SK-N-SH (cell line): ENCODE measurements at regions not wholly inside any gene's neighbourhood (a gene's known extent, or its start where the extent isn't known, plus 50 kb on each side); places are given as distances from the start of the nearest gene placed in this dataset.

Source experiments
- CTCF ChIA-PET: fragments of 300-600, 350-600 bp; formaldehyde crosslinking; extraction: SDS; loops from one replicate; lab custom pipeline; 2021; lab: Yijun Ruan, JAX
- POLR2A ChIA-PET: fragments of 350-600 bp; sonication (Branson Sonifier 250); formaldehyde crosslinking; extraction: SDS; loops from one replicate; lab custom pipeline; 2020; ENCODE audit warnings: antibody characterized with exemption, inconsistent platforms; lab: Yijun Ruan, JAX
- DNase-seq: peaks from one replicate; pipeline ENCODE4 v3.0.0; 2012
- H2AFZ ChIP-seq: fragments of 200-600 bp; sonication (generic); 2 replicates; pipeline ENCODE4 v1.8.1; 2016; ENCODE audit warnings: antibody characterized with exemption, mild to moderate bottlenecking, low read depth
- H3F3A ChIP-seq: fragments of 200-600 bp; sonication (generic); replicated peaks from 2 replicates; pipeline ENCODE3; 2016; ENCODE audit warnings: antibody characterized with exemption, mild to moderate bottlenecking; ENCODE audit not compliant: insufficient read depth
- H3K27ac ChIP-seq, 2 experiments: fragments of 200-500 bp in 1 of 2; fragments of 200-600 bp in 1 of 2; sonication (Bioruptor generic) in 1 of 2; sonication (generic), shearing (Covaris generic) in 1 of 2; 2 replicates each; pipeline versions ENCODE4 v1.5.1 to v1.6.1; 2014 to 2016; ENCODE audit warnings: low read depth in 2 of 2, inconsistent platforms in 1 of 2, low read length in 1 of 2, mild to moderate bottlenecking in 1 of 2, mixed read lengths in 1 of 2
- H3K27me3 ChIP-seq: fragments of 200-600 bp; sonication (generic), shearing (Covaris generic); 2 replicates; pipeline ENCODE4 v1.6.1; 2016; ENCODE audit warnings: mixed run types; ENCODE audit not compliant: insufficient read depth
- H3K36me3 ChIP-seq, 2 experiments: fragments of 200-500 bp in 1 of 2; fragments of 200-600 bp in 1 of 2; sonication (Bioruptor generic) in 1 of 2; sonication (generic) in 1 of 2; replicated peaks in 1 of 2; 2 replicates each; pipeline versions ENCODE3 to v1.5.1; 2014 to 2016; ENCODE audit warnings: low read length in 1 of 2, mild to moderate bottlenecking in 1 of 2; ENCODE audit not compliant: insufficient read depth in 2 of 2, control insufficient read depth in 1 of 2
- H3K4me1 ChIP-seq, 2 experiments: fragments of 200-500 bp in 1 of 2; fragments of 200-600 bp in 1 of 2; sonication (Bioruptor generic) in 1 of 2; sonication (generic), shearing (Covaris generic) in 1 of 2; 2 replicates each; pipeline versions ENCODE4 v1.5.1 to v1.6.1; 2014 to 2016; ENCODE audit warnings: low read depth in 1 of 2, low read length in 1 of 2, mixed run types in 1 of 2; ENCODE audit not compliant: insufficient read depth in 2 of 2, control insufficient read depth in 1 of 2
- H3K4me2 ChIP-seq: fragments of 200-600 bp; sonication (generic), shearing (Covaris generic); 2 replicates; pipeline ENCODE4 v1.6.1; 2017; ENCODE audit warnings: mixed run types
- H3K4me3 ChIP-seq, 2 experiments: fragments of 200-500 bp in 1 of 2; fragments of 200-600 bp in 1 of 2; sonication (Bioruptor generic) in 1 of 2; sonication (generic), shearing (Covaris generic) in 1 of 2; 2 replicates each; pipeline versions ENCODE4 v1.5.1 to v1.8.1; 2014 to 2016; ENCODE audit warnings: low read depth in 2 of 2, inconsistent platforms in 1 of 2, low read length in 1 of 2, mild to moderate bottlenecking in 1 of 2, mixed read lengths in 1 of 2, moderate library complexity in 1 of 2
- H3K79me2 ChIP-seq: fragments of 200-600 bp; sonication (generic); 2 replicates; pipeline ENCODE4 v1.8.1; 2017; ENCODE audit warnings: mild to moderate bottlenecking; ENCODE audit not compliant: insufficient read depth
- H3K9ac ChIP-seq: fragments of 200-600 bp; sonication (generic); 2 replicates; pipeline ENCODE4 v1.6.1; 2017; ENCODE audit warnings: mixed run types
- H3K9me2 ChIP-seq: fragments of 200-600 bp; sonication (generic); 2 replicates; pipeline ENCODE4 v1.6.1; 2017; ENCODE audit warnings: mixed run types
- H3K9me3 ChIP-seq: fragments of 200-600 bp; sonication (generic); 2 replicates; pipeline ENCODE4 v1.6.1; 2017; ENCODE audit warnings: mixed run types, mild to moderate bottlenecking, moderate library complexity
- H4K20me1 ChIP-seq: fragments of 200-600 bp; sonication (generic); 2 replicates; pipeline ENCODE4 v1.6.1; 2017; ENCODE audit warnings: mild to moderate bottlenecking, mixed run types; ENCODE audit not compliant: insufficient read depth
- CTCF ChIP-seq: fragments of 200-600 bp; sonication (generic); IDR thresholded peaks from 2 replicates; pipeline ENCODE4 v1.6.1; 2017; ENCODE audit warnings: antibody characterized with exemption, mild to moderate bottlenecking, moderate library complexity
- ELF1 ChIP-seq: IDR thresholded peaks from 2 replicates; pipeline ENCODE4 v1.4.0; 2012
- EP300 ChIP-seq, 2 experiments: IDR thresholded peaks; 2 replicates each; pipeline versions ENCODE4 v1.4.0 to v1.6.1; 2012; ENCODE audit warnings: borderline replicate concordance in 1 of 2, low read depth in 1 of 2, low read length in 1 of 2
- EZH2phosphoT487 ChIP-seq: fragments of 200-600 bp; sonication (generic); IDR thresholded peaks from 2 replicates; pipeline ENCODE4 v1.6.1; 2017; ENCODE audit warnings: low read depth, mixed run types, mild to moderate bottlenecking, antibody characterized with exemption, moderate library complexity, borderline replicate concordance
- FOSL2 ChIP-seq: IDR thresholded peaks from 2 replicates; pipeline ENCODE4 v1.4.0; 2012; ENCODE audit warnings: low read depth, mild to moderate bottlenecking, moderate library complexity, borderline replicate concordance
- FOXJ3 ChIP-seq: sonication (generic); formaldehyde crosslinking; IDR thresholded peaks from 2 replicates; pipeline ENCODE4 v1.5.1; 2020; ENCODE audit warnings: mild to moderate bottlenecking, missing genetic modification reagents
- GABPA ChIP-seq: IDR thresholded peaks from 2 replicates; pipeline ENCODE4 v1.4.0; 2012; ENCODE audit warnings: low read depth, mild to moderate bottlenecking
- GATA2 ChIP-seq: sonication (generic); formaldehyde crosslinking; IDR thresholded peaks from 2 replicates; pipeline ENCODE4 v1.5.0; 2020; ENCODE audit warnings: mild to moderate bottlenecking, missing genetic modification reagents
- IRF3 ChIP-seq: fragments of 150-350 bp; IDR thresholded peaks from 2 replicates; pipeline ENCODE4 v1.6.1; 2016; ENCODE audit warnings: mild to moderate bottlenecking, low read depth, low read length
- MEF2A ChIP-seq: IDR thresholded peaks from 2 replicates; pipeline ENCODE4 v1.4.0; 2012; ENCODE audit warnings: low read depth, borderline replicate concordance
- MXI1 ChIP-seq: IDR thresholded peaks from 2 replicates; pipeline ENCODE4 v1.6.1; 2012; ENCODE audit warnings: mild to moderate bottlenecking, low read depth, low read length, improper control_type of control experiment
- NFIC ChIP-seq: IDR thresholded peaks from 2 replicates; pipeline ENCODE4 v1.4.0; 2012; ENCODE audit warnings: borderline replicate concordance
- NRF1 ChIP-seq: IDR thresholded peaks from 2 replicates; pipeline ENCODE4 v1.6.1; 2012; ENCODE audit warnings: low read depth, mild to moderate bottlenecking, low read length
- REST ChIP-seq: IDR thresholded peaks from 2 replicates; pipeline ENCODE4 v1.6.1; 2012; ENCODE audit warnings: mild to moderate bottlenecking, low read depth, low read length, moderate library complexity
- RFX5 ChIP-seq: IDR thresholded peaks from 2 replicates; pipeline ENCODE4 v1.6.1; 2012; ENCODE audit warnings: mild to moderate bottlenecking, improper control_type of control experiment, low read length
- RXRA ChIP-seq: IDR thresholded peaks from 2 replicates; pipeline ENCODE4 v1.4.0; 2012; ENCODE audit warnings: low read depth, mild to moderate bottlenecking, borderline replicate concordance
- SIN3A ChIP-seq: IDR thresholded peaks from 2 replicates; pipeline ENCODE4 v1.6.1; 2012; ENCODE audit warnings: low read depth, mild to moderate bottlenecking, low read length, moderate library complexity, borderline replicate concordance
- TAF1 ChIP-seq: IDR thresholded peaks from 2 replicates; pipeline ENCODE4 v1.6.1; 2012; ENCODE audit warnings: low read depth, mild to moderate bottlenecking, low read length, moderate library complexity, borderline replicate concordance
- YY1 ChIP-seq: IDR thresholded peaks from 2 replicates; pipeline ENCODE4 v1.4.0; 2012; ENCODE audit warnings: low read depth, mild to moderate bottlenecking
- WGBS: methylation state at CpG from one replicate; pipeline ENCODE4 v1.1.6; 2017; ENCODE audit warnings: low lambda C conversion rate; 5-methylcytosine and 5-hydroxymethylcytosine counted together

- TF ChIP-seq GATA2 (CRISPR knock-in tag), result no peak
- TF ChIP-seq GABPA, result no peak
- no peak for TF ChIP-seq EP300 (IDR thresholded peaks at IDR 0.05; ENCODE audit: borderline replicate concordance in 1 of 2, low read depth in 1 of 2, low read length in 1 of 2)
- TF ChIP-seq IRF3, result no peak
- TF ChIP-seq YY1, result no peak
- TF ChIP-seq FOXJ3 (CRISPR knock-in tag), result no peak
- TF ChIP-seq MEF2A, result no peak
- TF ChIP-seq ELF1, result no peak
- no peak for TF ChIP-seq RXRA
- TF ChIP-seq NFIC, result no peak
- TF ChIP-seq SIN3A, result no peak
- no peak for TF ChIP-seq TAF1
- no peak for TF ChIP-seq FOSL2
- TF ChIP-seq EZH2phosphoT487, result no peak
- no peak for TF ChIP-seq NRF1
- no peak for TF ChIP-seq RFX5
- no peak for TF ChIP-seq REST
- TF ChIP-seq MXI1, result no peak
- TF ChIP-seq CTCF, result no peak
- CTCF ChIA-PET, result interaction anchor here (1.3 kb wide), 1 partner anchor 24 kb away, joined by 3 read pairs; no protein-coding TSS in a partner anchor
Measured at GRCh38 chr20:57869951-57870315, 160.1 kb upstream of the PMEPA1 start.

More at GRCh38 chr20:57869951-57870315, 160.1 kb upstream of the PMEPA1 start:
- Histone ChIP-seq H3K4me3 (no peak overlapping the region), H3K9me3 (no peaks in the 10 kb centered on the region), H3K27me3 (no peaks in the 10 kb centered on the region), H3K4me2 (no peak overlapping the region), H3K9ac (no peak overlapping the region), H3K27ac (no peak overlapping the region), H3F3A (no peaks in the 10 kb centered on the region), H3K36me3 (no peaks in the 10 kb centered on the region), H3K9me2 (no peaks in the 10 kb centered on the region), H3K4me1 (peaks cover 0 to 3% of the 10 kb centered on the region in 2 experiments; a peak in 1 of 4 replicates), H2AFZ (no peak overlapping the region), H4K20me1 (no peaks in the 10 kb centered on the region), H3K79me2 (no peaks in the 10 kb centered on the region)
- WGBS, result 76% methylated on average over 7 of the region's 9 CpGs
- POLR2A ChIA-PET, result no interaction called here
- no peak for DNase-seq
